ENCODE measurements at regions not wholly inside any gene's neighbourhood (a gene's known extent, or its start where the extent isn't known, plus 50 kb on each side); places are given as distances from the start of the nearest gene placed in this dataset.

DNA sequence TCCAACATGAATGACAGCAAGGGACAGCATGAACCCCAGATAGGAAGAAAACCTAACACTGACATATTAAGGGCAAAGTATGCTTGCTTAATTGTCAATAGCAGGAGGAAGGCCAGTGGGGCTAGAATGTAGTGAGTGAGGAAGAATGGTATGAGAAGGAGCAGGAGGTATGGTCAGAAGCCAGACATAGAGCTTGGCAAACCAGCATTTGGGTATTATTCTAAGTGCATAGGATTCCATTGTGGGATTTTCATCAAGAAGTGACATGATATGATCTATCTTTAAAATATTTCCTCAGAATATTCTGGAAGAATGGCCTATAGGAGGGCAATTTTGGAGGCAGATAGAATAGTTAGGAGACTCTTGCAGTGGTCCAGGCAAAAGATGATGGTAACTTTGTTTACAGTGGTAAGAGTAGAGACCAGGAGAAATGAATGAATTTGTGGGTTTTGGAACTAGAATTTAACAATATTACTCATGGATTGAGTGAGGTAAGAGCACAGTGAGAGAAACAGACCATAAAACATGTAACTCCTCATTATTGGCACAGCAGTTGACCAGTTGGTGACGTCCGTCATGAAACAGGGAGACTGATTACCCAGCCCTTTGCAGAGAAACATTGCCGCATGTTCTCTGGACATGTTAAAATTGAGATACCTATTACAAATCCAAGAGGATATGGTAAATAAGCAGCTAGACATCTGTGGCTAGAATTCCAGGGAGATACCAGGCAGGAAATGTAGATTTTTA is 246.5 kb upstream of the HS3ST1 start:
- Histone ChIP-seq H3K27ac (ENCODE audit: low read length in 2 of 2) (no peak overlapping the region), H3K9me3 (ENCODE audit: control extremely low read depth in 1 of 3, control insufficient read depth in 2 of 3, insufficient read depth in 1 of 3, low read length in 2 of 3) (peaks cover 0 to 2% (median 0%) of the 10 kb centered on the region in 3 donors), H3K27me3 (replicated peaks in 1 of 4; ENCODE audit: control extremely low read depth in 1 of 4, control insufficient read depth in 3 of 4, insufficient read depth in 4 of 4, low read length in 3 of 4) (peaks cover 0 to 3% (median 1%) of the 10 kb centered on the region in 4 experiments), H3K4me1 (ENCODE audit: control insufficient read depth in 2 of 2, insufficient read depth in 2 of 2, low read length in 2 of 2) (no peaks in the 10 kb centered on the region), H3K36me3 (replicated peaks in 1 of 2; ENCODE audit: control extremely low read depth in 1 of 2, control insufficient read depth in 1 of 2, extremely low read depth in 1 of 2, insufficient read depth in 2 of 2, low read length in 1 of 2) (no peaks in the 10 kb centered on the region), H3K4me3 (ENCODE audit: control extremely low read depth in 1 of 5, extremely low read depth in 1 of 5, insufficient read depth in 1 of 5, low read depth in 2 of 5, low read length in 4 of 5) (no peak overlapping the region), H3K79me2 (ENCODE audit: control insufficient read depth, insufficient read depth, low read length) (no peaks in the 10 kb centered on the region), H3K4me2 (replicated peaks; ENCODE audit: low read depth, low read length, poor library complexity, severe bottlenecking) (no peak overlapping the region), H3K9ac (ENCODE audit: low read length) (no peak overlapping the region), H4K20me1 (ENCODE audit: control insufficient read depth, insufficient read depth, low read length, poor library complexity, severe bottlenecking) (no peaks in the 10 kb centered on the region), H2AFZ (ENCODE audit: insufficient read depth, low read depth, low read length, poor library complexity, severe bottlenecking) (no peak overlapping the region)
- intact Hi-C loops (cut with micrococcal nuclease) = no loop called here
- TF ChIP-seq, protein P1, sequence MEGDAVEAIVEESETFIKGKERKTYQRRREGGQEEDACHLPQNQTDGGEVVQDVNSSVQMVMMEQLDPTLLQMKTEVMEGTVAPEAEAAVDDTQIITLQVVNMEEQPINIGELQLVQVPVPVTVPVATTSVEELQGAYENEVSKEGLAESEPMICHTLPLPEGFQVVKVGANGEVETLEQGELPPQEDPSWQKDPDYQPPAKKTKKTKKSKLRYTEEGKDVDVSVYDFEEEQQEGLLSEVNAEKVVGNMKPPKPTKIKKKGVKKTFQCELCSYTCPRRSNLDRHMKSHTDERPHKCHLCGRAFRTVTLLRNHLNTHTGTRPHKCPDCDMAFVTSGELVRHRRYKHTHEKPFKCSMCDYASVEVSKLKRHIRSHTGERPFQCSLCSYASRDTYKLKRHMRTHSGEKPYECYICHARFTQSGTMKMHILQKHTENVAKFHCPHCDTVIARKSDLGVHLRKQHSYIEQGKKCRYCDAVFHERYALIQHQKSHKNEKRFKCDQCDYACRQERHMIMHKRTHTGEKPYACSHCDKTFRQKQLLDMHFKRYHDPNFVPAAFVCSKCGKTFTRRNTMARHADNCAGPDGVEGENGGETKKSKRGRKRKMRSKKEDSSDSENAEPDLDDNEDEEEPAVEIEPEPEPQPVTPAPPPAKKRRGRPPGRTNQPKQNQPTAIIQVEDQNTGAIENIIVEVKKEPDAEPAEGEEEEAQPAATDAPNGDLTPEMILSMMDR (IDR thresholded peaks at IDR 0.05) = no peak
- no peak for TF ChIP-seq EZH2 (IDR thresholded peaks at IDR 0.05; ENCODE audit: borderline replicate concordance, insufficient read depth, low read depth, low read length, poor library complexity, severe bottlenecking)
- WGBS (ENCODE audit: insufficient coverage) = no CpG with 5 or more reads among the region's 3 CpGs
- Mint-ChIP-seq H3K27ac (no peak overlapping the region), H3K9me3 (ENCODE audit: insufficient read depth) (no peaks in the 10 kb centered on the region), H3K4me3 (no peak overlapping the region), H3K27me3 (no peaks in the 10 kb centered on the region), H3K4me1 (no peaks in the 10 kb centered on the region)
- DNase-seq = no peak
- POLR2A ChIA-PET = no interaction called here
- no peak for ATAC-seq (ENCODE audit: low read depth)
- CTCF ChIA-PET = no interaction called here

DNA sequence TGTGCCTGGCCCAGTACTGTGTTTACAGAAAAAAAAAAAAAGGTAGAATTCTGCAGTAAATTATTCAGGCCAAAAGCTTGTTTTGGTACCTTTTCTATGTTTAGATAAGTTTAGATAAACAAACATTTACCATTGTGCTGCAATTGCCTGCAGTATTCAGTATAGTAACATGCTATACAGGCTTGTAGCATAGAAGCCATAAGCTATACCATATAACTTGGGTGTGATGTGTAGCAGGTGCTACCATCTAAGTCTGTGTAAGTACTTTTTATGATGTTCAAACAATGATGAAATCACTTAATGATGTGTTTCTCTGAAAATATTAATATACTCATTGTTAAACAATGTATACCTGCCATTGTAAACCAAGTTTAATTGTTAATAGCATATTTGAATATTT is 241.6 kb upstream of the HS3ST1 start:
- H3K4me2 ChIP-seq (replicated peaks; ENCODE audit: low read depth, low read length, poor library complexity, severe bottlenecking) = no peak overlapping the region
- TF ChIP-seq EZH2 (IDR thresholded peaks at IDR 0.05; ENCODE audit: borderline replicate concordance, insufficient read depth, low read depth, low read length, poor library complexity, severe bottlenecking) = no peak
- TF ChIP-seq, protein P1 (IDR thresholded peaks at IDR 0.05) = no peak
- H3K9me3 ChIP-seq (ENCODE audit: control extremely low read depth in 1 of 3, control insufficient read depth in 2 of 3, insufficient read depth in 1 of 3, low read length in 2 of 3) = no peaks in the 10 kb centered on the region
- ATAC-seq (ENCODE audit: low read depth) (no peak), DNase-seq (no peak)
- H3K27me3 ChIP-seq (replicated peaks in 1 of 4; ENCODE audit: control extremely low read depth in 1 of 4, control insufficient read depth in 3 of 4, insufficient read depth in 4 of 4, low read length in 3 of 4) = no peaks in the 10 kb centered on the region
- CTCF ChIA-PET = interaction anchor here (0.6 kb wide), 1 partner anchor 940 kb away, joined by 4 read pairs; no protein-coding TSS in a partner anchor
- POLR2A ChIA-PET = no interaction called here
- no peak overlapping the region for H3K4me3 ChIP-seq (ENCODE audit: control extremely low read depth in 1 of 5, extremely low read depth in 1 of 5, insufficient read depth in 1 of 5, low read depth in 2 of 5, low read length in 4 of 5)
- Mint-ChIP-seq H3K9me3 (ENCODE audit: insufficient read depth) (no peaks in the 10 kb centered on the region), H3K4me3 (no peak overlapping the region), H3K27ac (no peak overlapping the region), H3K4me1 (no peaks in the 10 kb centered on the region), H3K27me3 (no peaks in the 10 kb centered on the region)
- no peaks in the 10 kb centered on the region for H3K79me2 ChIP-seq (ENCODE audit: control insufficient read depth, insufficient read depth, low read length)
- intact Hi-C loops (cut with micrococcal nuclease) = no loop called here
- no peaks in the 10 kb centered on the region for H3K36me3 ChIP-seq (replicated peaks in 1 of 2; ENCODE audit: control extremely low read depth in 1 of 2, control insufficient read depth in 1 of 2, extremely low read depth in 1 of 2, insufficient read depth in 2 of 2, low read length in 1 of 2)
- H3K4me1 ChIP-seq (ENCODE audit: control insufficient read depth in 2 of 2, insufficient read depth in 2 of 2, low read length in 2 of 2) = no peaks in the 10 kb centered on the region
- H3K27ac ChIP-seq (ENCODE audit: low read length in 2 of 2) = no peak overlapping the region
- H4K20me1 ChIP-seq (ENCODE audit: control insufficient read depth, insufficient read depth, low read length, poor library complexity, severe bottlenecking) = no peaks in the 10 kb centered on the region
- H3K9ac ChIP-seq (ENCODE audit: low read length) = no peak overlapping the region
- H2AFZ ChIP-seq (ENCODE audit: insufficient read depth, low read depth, low read length, poor library complexity, severe bottlenecking) = no peak overlapping the region

All from B cell (primary cell).